Peyer's patch (tissue), 4 donors: ENCODE measurements at regions not wholly inside any gene's neighbourhood (a gene's known extent, or its start where the extent isn't known, plus 50 kb on each side); places are given as distances from the start of the nearest gene placed in this dataset.

ENCODE experiments used
- DNase-seq, 3 donors: peaks; one replicate each; pipeline ENCODE4 v3.0.0-alpha.2; 2017 to 2019
- H3K27ac ChIP-seq, 4 donors: fragments of 200-600 bp; sonication (generic); one replicate each; pipeline ENCODE4 v1.5.1; 2016 to 2019
- H3K27me3 ChIP-seq, 2 donors: fragments of 200-600 bp; sonication (generic); one replicate each; pipeline ENCODE4 v1.5.1; 2019
- H3K36me3 ChIP-seq, 3 donors: fragments of 200-600 bp; sonication (generic); one replicate each; pipeline ENCODE4 v1.5.1; 2016 to 2019
- H3K4me1 ChIP-seq, 4 donors: fragments of 200-600 bp; sonication (generic); one replicate each; pipeline ENCODE4 v1.5.1; 2016 to 2019
- H3K4me3 ChIP-seq, 4 donors: fragments of 200-600 bp; sonication (generic); 1 replicate in 3 of 4; 2 replicates in 1 of 4; pipeline ENCODE4 v1.5.1; 2016 to 2019; ENCODE audit warnings: mild to moderate bottlenecking in 1 of 4
- H3K9me3 ChIP-seq, 4 donors: fragments of 200-600 bp; sonication (generic); one replicate each; pipeline ENCODE4 v1.5.1; 2016 to 2019; ENCODE audit warnings: mild to moderate bottlenecking in 1 of 4
- POLR2A ChIP-seq, 2 donors: fragments of 450-650 bp; IDR thresholded peaks; one replicate each; pipeline ENCODE4 v1.5.1; 2017; ENCODE audit warnings: antibody characterized with exemption in 2 of 2, mild to moderate bottlenecking in 2 of 2, moderate library complexity in 2 of 2
- TF ChIP-seq, protein P1 (sequence below), 6 experiments: fragments of 450-650 bp in 4 of 6; fragments of 200-600 bp in 2 of 6; sonication (generic) in 1 of 6; IDR thresholded peaks; one replicate each; pipeline ENCODE4 v1.5.1; 2017 to 2019; ENCODE audit warnings: antibody characterized with exemption in 6 of 6, mild to moderate bottlenecking in 3 of 6, moderate library complexity in 1 of 6

- no peak for DNase-seq
- H3K4me3 ChIP-seq, result no peak overlapping the region
- no peaks in the 10 kb centered on the region for H3K4me1 ChIP-seq
- H3K9me3 ChIP-seq, result no peaks in the 10 kb centered on the region
- H3K36me3 ChIP-seq, result no peaks in the 10 kb centered on the region
- no peak overlapping the region for H3K27ac ChIP-seq
- no peaks in the 10 kb centered on the region for H3K27me3 ChIP-seq
- no peak for TF ChIP-seq POLR2A (IDR thresholded peaks at IDR 0.05)
- TF ChIP-seq, protein P1, sequence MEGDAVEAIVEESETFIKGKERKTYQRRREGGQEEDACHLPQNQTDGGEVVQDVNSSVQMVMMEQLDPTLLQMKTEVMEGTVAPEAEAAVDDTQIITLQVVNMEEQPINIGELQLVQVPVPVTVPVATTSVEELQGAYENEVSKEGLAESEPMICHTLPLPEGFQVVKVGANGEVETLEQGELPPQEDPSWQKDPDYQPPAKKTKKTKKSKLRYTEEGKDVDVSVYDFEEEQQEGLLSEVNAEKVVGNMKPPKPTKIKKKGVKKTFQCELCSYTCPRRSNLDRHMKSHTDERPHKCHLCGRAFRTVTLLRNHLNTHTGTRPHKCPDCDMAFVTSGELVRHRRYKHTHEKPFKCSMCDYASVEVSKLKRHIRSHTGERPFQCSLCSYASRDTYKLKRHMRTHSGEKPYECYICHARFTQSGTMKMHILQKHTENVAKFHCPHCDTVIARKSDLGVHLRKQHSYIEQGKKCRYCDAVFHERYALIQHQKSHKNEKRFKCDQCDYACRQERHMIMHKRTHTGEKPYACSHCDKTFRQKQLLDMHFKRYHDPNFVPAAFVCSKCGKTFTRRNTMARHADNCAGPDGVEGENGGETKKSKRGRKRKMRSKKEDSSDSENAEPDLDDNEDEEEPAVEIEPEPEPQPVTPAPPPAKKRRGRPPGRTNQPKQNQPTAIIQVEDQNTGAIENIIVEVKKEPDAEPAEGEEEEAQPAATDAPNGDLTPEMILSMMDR (IDR thresholded peaks at IDR 0.05), result no peak
These were observed 125.8 kb upstream of the NANOS1 start for GRCh38 chr10:118903691-118904090.

DNA sequence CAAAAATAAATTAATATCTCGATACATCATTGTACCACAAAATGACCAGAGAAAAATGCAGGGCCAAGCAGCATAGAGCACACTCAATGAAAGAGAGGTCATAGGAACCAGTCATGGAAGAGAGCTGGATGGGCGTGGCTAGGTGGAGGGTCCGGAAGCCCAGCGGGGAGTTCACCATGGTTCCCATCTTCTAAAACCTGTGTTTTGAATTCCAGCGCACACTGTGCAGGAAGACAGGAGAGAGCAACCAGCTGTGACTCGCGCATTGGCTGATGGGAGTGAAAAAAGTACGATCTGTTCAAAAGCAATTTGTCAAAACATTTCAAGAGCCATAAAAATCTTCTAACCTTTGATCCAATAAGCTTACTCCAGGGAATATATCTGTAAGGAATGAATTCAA lies 125.2 kb upstream of the NANOS1 start:
- no peaks in the 10 kb centered on the region for H3K9me3 ChIP-seq

GRCh38 chr10:118907051-118907450 lies 122.5 kb upstream of the NANOS1 start:
- Histone ChIP-seq H3K9me3 (no peaks in the 10 kb centered on the region), H3K27ac (no peak overlapping the region), H3K36me3 (no peaks in the 10 kb centered on the region), H3K4me3 (no peak overlapping the region), H3K27me3 (no peaks in the 10 kb centered on the region), H3K4me1 (no peaks in the 10 kb centered on the region)
- no peak for DNase-seq
- TF ChIP-seq, protein P1 (IDR thresholded peaks at IDR 0.05), result no peak
- no peak for TF ChIP-seq POLR2A (IDR thresholded peaks at IDR 0.05)

More for the DNA sequence above, 125.2 kb upstream of the NANOS1 start:
- TF ChIP-seq, protein P1 (IDR thresholded peaks at IDR 0.05), result no peak
- no peak for TF ChIP-seq POLR2A (IDR thresholded peaks at IDR 0.05)
- H3K36me3 ChIP-seq, result no peaks in the 10 kb centered on the region
- no peak overlapping the region for H3K27ac ChIP-seq
- H3K27me3 ChIP-seq, result no peaks in the 10 kb centered on the region
- DNase-seq, result no peak
- H3K4me3 ChIP-seq, result no peak overlapping the region
- H3K4me1 ChIP-seq, result no peaks in the 10 kb centered on the region

- Histone ChIP-seq H3K9me3 (no peaks in the 10 kb centered on the region), H3K4me3 (no peak overlapping the region), H3K4me1 (no peaks in the 10 kb centered on the region), H3K27ac (no peak overlapping the region), H3K36me3 (no peaks in the 10 kb centered on the region), H3K27me3 (no peaks in the 10 kb centered on the region)
- peak in 1 of 3 donors; percentile 52 for DNase-seq
- TF ChIP-seq, protein P1 (IDR thresholded peaks at IDR 0.05), result no peak
- no peak for TF ChIP-seq POLR2A (IDR thresholded peaks at IDR 0.05)
These were observed 120.8 kb upstream of the NANOS1 start for GRCh38 chr10:118908557-118909256.

DNA sequence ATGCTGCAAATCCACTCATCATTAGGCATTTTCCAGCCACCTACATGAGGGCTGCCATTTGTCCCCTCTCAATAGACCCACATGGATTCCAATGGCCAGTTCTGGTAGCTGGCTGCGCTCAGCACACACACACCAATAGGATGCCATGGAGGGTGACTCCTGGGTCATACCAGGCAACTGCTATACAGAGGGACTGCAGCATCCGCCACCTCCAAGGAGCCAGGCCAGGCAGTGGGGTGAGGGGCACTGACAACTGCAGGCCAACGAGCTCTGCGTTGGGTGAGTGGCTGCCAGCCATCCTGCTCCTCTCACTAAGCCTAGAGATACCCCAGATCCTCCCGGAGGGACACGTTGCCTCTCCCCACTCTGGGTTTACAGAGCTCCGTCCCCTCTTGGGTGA lies 118.8 kb upstream of the NANOS1 start:
- Histone ChIP-seq H3K27ac (no peak overlapping the region), H3K27me3 (no peaks in the 10 kb centered on the region), H3K4me1 (no peaks in the 10 kb centered on the region), H3K9me3 (no peaks in the 10 kb centered on the region), H3K4me3 (no peak overlapping the region), H3K36me3 (no peaks in the 10 kb centered on the region)
- no peak for DNase-seq
- TF ChIP-seq, protein P1 (IDR thresholded peaks at IDR 0.05), result no peak
- no peak for TF ChIP-seq POLR2A (IDR thresholded peaks at IDR 0.05)
